ACC112 (cell line): ENCODE measurements at regions not wholly inside any gene's neighbourhood (a gene's known extent, or its start where the extent isn't known, plus 50 kb on each side); places are given as distances from the start of the nearest gene placed in this dataset.
"Not testable (repeated sequence)": the region's sequence is repeated elsewhere in the genome, so short reads cannot be mapped to it uniquely, and the experiment has no call there.

ENCODE experiments used
- H2AFZ ChIP-seq: fragments of 200-600 bp; sonication (generic); one replicate; pipeline ENCODE4 v1.6.0; 2017; ENCODE audit warnings: antibody characterized with exemption, low read length; ENCODE audit not compliant: unreplicated experiment
- H3K27ac ChIP-seq: fragments of 200-600 bp; sonication (generic); 2 replicates; pipeline ENCODE4 v1.5.1; 2014; ENCODE audit warnings: low read depth, mild to moderate bottlenecking, antibody characterized with exemption, low read length, moderate library complexity
- H3K27me3 ChIP-seq: fragments of 200-600 bp; sonication (generic); 2 replicates; pipeline ENCODE4 v1.6.1; 2014; ENCODE audit warnings: mild to moderate bottlenecking, antibody characterized with exemption, low read length, moderate library complexity, mixed read lengths; ENCODE audit not compliant: insufficient read depth
- H3K36me3 ChIP-seq: fragments of 200-600 bp; sonication (generic); 2 replicates; pipeline ENCODE4 v1.6.1; 2016; ENCODE audit warnings: mild to moderate bottlenecking, antibody characterized with exemption, low read length, moderate library complexity, mixed read lengths; ENCODE audit not compliant: insufficient read depth
- H3K4me1 ChIP-seq: fragments of 200-600 bp; sonication (generic); one replicate; pipeline ENCODE4 v1.6.1; 2016; ENCODE audit warnings: low read length, mixed read lengths; ENCODE audit not compliant: insufficient read depth, unreplicated experiment, control insufficient read depth
- H3K4me3 ChIP-seq: fragments of 200-600 bp; sonication (generic); 2 replicates; pipeline ENCODE4 v1.5.1; 2014; ENCODE audit warnings: mild to moderate bottlenecking, low read depth, low read length
- H3K79me2 ChIP-seq: fragments of 200-600 bp; sonication (generic); one replicate; pipeline ENCODE4 v1.6.0; 2016; ENCODE audit warnings: low read length; ENCODE audit not compliant: control insufficient read depth, unreplicated experiment, insufficient read depth

DNA sequence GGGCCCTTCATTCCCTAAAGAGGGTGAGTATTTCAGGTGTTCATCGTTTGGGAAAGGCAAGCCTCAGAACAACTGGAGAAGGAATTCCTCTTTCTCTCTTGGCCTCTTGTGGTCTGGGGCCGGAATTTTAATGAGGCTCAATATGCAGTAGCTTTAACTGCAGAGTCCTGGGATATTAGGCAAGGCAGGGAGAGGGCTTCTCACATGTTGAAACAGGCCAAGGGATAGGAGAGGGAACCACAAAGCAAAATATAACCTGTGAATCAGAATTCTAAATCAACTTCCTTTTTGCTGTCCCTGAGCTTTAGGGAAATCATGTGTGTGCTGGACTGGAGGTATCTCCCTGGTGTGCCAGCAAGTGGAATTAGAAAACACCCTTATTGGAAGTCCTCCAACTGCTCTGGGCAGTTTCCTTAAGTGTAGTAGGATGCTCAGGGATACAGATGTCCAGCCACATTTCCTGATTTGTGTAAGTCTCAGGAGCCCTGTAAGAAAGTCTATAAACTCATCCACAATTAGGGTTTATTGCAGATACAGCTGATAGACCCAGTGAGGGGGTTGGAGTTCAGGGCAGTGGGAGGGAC lies 215.8 kb upstream of the ZRANB2 start:
- no peak overlapping the region for H3K4me3 ChIP-seq
- H3K27ac ChIP-seq = no peak overlapping the region
- no peaks in the 10 kb centered on the region for H3K79me2 ChIP-seq
- H3K36me3 ChIP-seq = no peaks in the 10 kb centered on the region
- no peaks in the 10 kb centered on the region for H3K27me3 ChIP-seq
- H3K4me1 ChIP-seq = no peaks in the 10 kb centered on the region
- H2AFZ ChIP-seq = no peak overlapping the region

DNA sequence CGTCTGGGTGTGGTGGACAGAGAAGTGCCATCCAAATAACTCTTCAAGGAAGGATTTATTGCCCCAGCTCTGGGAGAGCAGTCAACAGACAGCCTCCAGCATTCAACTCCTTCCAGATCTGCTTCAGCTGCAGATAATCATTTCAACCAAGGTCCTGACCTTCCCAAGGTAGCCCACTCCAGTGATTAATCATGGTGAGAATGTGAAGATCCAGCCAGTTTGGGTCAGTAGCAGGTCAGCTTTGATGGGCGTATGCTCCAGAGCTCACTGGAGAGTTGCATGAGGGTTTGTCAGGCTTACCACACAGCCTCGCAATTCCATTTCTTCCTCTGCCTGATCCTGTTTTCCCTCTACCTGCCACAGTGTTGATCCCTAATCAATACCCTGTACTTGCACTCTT lies 214.5 kb upstream of the ZRANB2 start:
- Histone ChIP-seq H3K36me3 (no peaks in the 10 kb centered on the region), H3K79me2 (no peaks in the 10 kb centered on the region), H3K27ac (no peak overlapping the region), H2AFZ (no peak overlapping the region), H3K27me3 (no peaks in the 10 kb centered on the region), H3K4me3 (no peak overlapping the region), H3K4me1 (no peaks in the 10 kb centered on the region)

DNA sequence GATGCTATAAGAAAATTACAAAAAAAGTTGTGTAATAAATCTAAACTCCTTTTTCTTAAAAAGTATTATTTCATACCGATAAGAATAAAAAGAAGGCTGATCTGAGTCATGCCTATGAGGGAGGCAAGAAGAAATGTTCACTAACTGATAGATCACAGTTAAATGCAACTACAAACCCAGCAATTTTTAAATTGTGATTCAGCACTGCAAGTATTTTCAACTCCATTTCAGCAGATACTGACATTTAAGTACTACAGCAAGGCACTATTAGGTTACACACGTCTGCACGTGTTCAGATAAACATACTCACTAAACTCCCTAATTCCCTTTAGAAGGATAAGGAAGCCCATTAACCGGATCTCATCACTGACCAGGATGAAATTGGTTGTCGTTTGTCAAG lies 213.3 kb upstream of the ZRANB2 start:
- no peaks in the 10 kb centered on the region for H3K79me2 ChIP-seq
- no peaks in the 10 kb centered on the region for H3K4me1 ChIP-seq
- H3K27me3 ChIP-seq = no peaks in the 10 kb centered on the region
- H2AFZ ChIP-seq = no peak overlapping the region
- H3K27ac ChIP-seq = no peak overlapping the region
- H3K36me3 ChIP-seq = no peaks in the 10 kb centered on the region
- no peak overlapping the region for H3K4me3 ChIP-seq

DNA sequence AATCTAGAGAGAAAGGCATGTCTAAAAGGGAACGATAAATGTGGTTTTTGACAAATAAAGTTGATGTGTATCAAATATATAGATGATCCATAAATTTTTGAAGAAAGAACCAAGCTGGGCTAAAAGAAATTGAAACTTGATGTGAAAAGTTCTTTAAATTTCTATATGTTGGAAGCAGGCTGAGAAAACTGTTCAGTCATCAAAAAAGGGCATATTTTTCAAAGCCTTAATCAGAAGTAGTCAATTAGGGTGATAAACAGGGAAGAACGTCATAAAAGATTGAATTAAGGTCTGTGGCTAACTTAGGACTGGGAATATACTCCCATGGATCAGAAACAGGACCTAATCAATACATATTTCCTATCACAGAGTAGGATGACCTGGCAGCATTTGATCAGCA lies 211.4 kb upstream of the ZRANB2 start:
- H2AFZ ChIP-seq = no peak overlapping the region
- no peak overlapping the region for H3K27ac ChIP-seq
- H3K4me1 ChIP-seq = no peaks in the 10 kb centered on the region
- H3K27me3 ChIP-seq = no peaks in the 10 kb centered on the region
- H3K36me3 ChIP-seq = no peaks in the 10 kb centered on the region
- H3K79me2 ChIP-seq = no peaks in the 10 kb centered on the region
- no peak overlapping the region for H3K4me3 ChIP-seq

DNA sequence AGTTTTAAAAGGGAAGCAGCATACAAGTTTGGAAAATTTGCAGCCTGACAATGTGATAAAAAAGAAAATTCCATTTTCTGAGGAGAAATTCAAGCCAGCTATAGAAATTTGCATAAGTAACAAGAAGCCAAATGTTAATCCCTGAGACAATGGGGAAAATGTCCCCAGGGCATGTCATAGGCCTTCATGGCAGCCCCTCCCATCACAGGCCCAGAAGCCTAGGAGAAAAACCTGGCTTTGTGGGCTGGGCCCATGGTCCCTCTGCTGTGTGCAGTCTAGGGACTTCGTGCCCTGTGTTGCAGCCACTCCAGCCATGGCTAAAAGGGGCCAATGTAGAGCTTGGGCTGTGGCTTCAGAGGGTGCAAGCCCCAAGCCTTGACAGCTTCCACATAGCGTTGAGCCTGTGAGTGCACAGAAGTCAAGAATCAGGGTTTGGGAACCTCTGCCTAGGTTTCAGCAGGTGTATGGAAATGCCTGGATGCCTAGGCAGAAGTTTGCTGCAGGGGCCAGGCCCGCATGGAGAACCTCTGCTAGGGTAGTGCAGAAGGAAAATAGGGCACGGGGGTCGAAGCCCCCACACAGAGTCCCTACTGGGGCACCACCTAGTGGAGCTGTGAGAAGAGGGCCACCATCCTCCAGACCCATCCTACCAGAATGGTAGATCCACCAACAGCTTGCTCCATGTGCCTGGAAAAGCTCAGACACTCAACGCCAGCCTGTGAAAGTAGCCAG lies 209.8 kb upstream of the ZRANB2 start:
- not testable (repeated sequence) for H3K4me1 ChIP-seq, H3K27ac ChIP-seq, H3K27me3 ChIP-seq, H3K79me2 ChIP-seq, H3K4me3 ChIP-seq, H3K36me3 ChIP-seq, H2AFZ ChIP-seq

DNA sequence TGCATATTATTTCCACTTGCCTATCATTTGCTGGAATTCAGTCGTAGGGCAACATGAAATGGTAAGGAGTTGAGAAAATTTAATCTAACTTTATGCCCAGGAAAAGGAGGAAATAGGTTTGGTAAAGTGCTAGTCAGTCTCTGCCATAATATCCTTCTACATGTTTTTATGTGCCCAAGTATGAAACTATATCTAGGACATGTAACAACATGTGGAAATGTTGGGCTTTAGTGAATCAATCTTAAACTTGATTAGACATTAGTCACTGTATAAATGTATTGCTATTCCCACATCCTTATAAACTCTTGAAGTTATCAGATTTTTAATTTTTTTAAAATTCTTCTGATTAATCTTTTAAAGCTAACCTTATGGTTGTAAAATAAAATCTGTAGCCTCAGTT lies 204.7 kb upstream of the ZRANB2 start:
- H3K36me3 ChIP-seq = no peaks in the 10 kb centered on the region; the same call in 1 of the 2 replicates
- no peaks in the 10 kb centered on the region for H3K27me3 ChIP-seq
- H3K4me3 ChIP-seq = no peak overlapping the region
- H3K27ac ChIP-seq = no peak overlapping the region
- H3K79me2 ChIP-seq = no peaks in the 10 kb centered on the region
- H2AFZ ChIP-seq = no peak overlapping the region
- no peaks in the 10 kb centered on the region for H3K4me1 ChIP-seq

DNA sequence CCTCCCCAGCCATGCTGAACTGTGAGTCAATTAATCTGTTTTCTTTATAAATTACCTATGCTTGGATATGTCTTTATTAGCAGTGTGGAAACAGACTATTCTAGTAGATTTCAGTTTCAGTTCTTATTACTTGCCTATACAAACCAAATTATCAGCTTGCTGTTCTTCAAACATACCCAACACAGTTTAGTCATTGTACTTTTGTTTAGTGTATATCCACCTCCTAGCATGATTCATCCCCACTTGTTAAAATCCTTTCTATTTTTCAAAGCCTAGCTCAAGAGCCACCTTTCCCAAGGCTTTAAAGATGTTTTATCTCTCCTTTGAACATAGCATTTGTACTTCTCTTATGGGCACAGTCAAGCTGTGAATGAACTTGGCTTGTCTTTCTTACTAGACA lies 195.6 kb upstream of the ZRANB2 start:
- no peaks in the 10 kb centered on the region for H3K27me3 ChIP-seq
- H2AFZ ChIP-seq = no peak overlapping the region
- H3K27ac ChIP-seq = no peak overlapping the region
- H3K4me3 ChIP-seq = no peak overlapping the region
- H3K79me2 ChIP-seq = no peaks in the 10 kb centered on the region
- no peaks in the 10 kb centered on the region for H3K36me3 ChIP-seq
- H3K4me1 ChIP-seq = no peaks in the 10 kb centered on the region

DNA sequence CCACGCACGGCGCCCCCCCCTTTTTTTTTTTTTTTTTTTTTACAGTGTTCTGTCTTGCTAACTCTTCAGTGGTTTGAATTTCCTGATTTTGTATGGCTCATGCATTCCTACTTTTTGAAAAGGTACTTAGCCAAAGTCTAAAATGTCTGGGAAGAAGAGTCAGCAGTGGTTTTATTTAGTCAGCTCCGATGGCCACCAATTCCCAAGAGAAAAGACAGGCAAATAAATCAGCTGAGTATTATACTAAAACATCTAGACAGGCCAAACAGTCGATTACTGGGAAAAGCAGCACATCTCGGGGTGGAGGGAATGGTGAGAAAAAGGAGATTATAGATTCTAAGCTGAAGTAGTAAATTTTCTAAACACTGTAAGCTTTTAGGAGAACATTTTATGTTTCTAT lies 192.5 kb upstream of the ZRANB2 start:
- Histone ChIP-seq H3K27me3 (no peaks in the 10 kb centered on the region), H2AFZ (no peak overlapping the region), H3K79me2 (no peaks in the 10 kb centered on the region), H3K27ac (no peak overlapping the region), H3K4me3 (no peak overlapping the region), H3K36me3 (no peaks in the 10 kb centered on the region), H3K4me1 (peaks cover 4% of the 10 kb centered on the region)

DNA sequence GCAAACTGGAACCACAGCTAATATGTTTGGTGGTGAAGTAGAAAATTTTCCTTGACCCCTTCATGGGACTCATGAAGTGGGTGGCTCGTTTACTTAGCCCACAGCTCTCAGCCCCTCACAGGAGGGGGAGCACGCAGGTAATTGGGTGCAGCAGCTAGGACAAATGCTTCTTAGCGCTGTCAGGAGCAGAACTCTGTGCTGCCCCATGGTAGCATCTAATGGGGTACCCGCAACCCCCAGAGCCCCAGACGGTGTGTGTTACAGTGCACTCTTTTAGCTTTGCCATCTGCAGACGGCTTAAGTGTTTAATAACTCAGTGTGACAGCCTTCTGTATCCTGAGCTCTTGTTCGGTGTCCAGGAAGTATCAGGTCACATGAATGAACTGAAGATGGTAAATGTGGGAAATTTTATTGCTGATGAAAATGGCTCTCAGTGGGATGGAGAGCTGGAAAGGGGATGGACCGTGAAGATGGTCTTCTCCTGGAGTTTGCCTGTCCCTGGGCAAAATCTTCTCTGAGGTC lies 189.6 kb upstream of the ZRANB2 start:
- Histone ChIP-seq H3K36me3 (no peaks in the 10 kb centered on the region), H3K4me1 (peaks cover 4% of the 10 kb centered on the region), H3K27ac (no peak overlapping the region), H3K4me3 (no peak overlapping the region), H3K79me2 (no peaks in the 10 kb centered on the region), H3K27me3 (no peaks in the 10 kb centered on the region), H2AFZ (no peak overlapping the region)

DNA sequence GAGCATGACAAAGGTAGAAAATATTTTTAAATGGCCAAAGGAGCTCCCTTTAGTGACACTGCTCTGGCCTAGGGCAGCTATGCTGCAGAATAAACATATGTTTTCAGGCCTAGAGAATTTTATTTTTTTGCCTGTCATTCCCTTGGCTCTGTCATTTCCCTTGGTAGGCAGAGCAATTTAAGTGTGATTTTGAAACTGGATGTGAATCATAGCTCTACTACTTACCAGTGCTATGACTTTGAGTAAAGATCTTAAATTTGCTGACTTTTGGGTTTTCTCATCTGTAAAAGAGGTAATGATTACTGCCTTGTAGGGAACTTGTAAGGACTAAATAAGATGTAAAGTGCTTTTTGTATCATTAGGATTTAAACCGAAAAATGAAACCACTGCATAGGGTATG lies 189.0 kb upstream of the ZRANB2 start:
- Histone ChIP-seq H3K27me3 (no peaks in the 10 kb centered on the region), H3K36me3 (no peaks in the 10 kb centered on the region), H3K27ac (no peak overlapping the region), H3K79me2 (no peaks in the 10 kb centered on the region), H2AFZ (no peak overlapping the region), H3K4me3 (no peak overlapping the region), H3K4me1 (peaks cover 4% of the 10 kb centered on the region)

DNA sequence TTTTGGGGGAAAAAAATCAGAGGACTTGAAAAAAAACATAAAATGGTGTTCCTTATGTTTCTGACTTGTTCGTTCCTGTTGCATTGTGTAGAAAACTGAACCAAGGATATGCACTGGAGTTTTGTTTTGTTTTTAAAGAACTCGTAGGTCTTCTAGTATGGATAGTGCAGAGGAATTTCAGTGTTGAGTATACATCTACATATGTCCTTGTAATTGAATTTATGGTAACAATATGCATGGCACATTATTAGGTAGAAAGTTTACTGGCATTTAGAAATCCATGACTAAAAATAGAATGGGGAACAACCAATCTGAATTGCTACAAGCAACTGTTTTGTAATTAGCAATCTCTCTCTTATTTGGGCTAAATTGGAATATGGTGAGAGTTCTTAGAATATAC lies 188.3 kb upstream of the ZRANB2 start:
- Histone ChIP-seq H3K4me3 (no peak overlapping the region), H3K4me1 (peaks cover 4% of the 10 kb centered on the region), H2AFZ (no peak overlapping the region), H3K36me3 (no peaks in the 10 kb centered on the region), H3K27ac (no peak overlapping the region), H3K79me2 (no peaks in the 10 kb centered on the region), H3K27me3 (no peaks in the 10 kb centered on the region)
